CD4-positive, alpha-beta T cell treated with Interferon alpha-2 for 1 hour (primary cell): ENCODE measurements at regions not wholly inside any gene's neighbourhood (a gene's known extent, or its start where the extent isn't known, plus 50 kb on each side); places are given as distances from the start of the nearest gene placed in this dataset.

Experiments
- DNase-seq, 2 donors: peaks; one replicate each; pipeline ENCODE4 v3.0.0-alpha.2; 2020 to 2022

- no peak for DNase-seq
These were observed 313.2 kb downstream of the AHR start for GRCh38 chr7:17611611-17612010.

GRCh38 chr7:17613338-17614041 lies 315.0 kb downstream of the AHR start:
- no peak for DNase-seq

- DNase-seq: no peak
These were observed 318.9 kb downstream of the AHR start for GRCh38 chr7:17617380-17617779.

GRCh38 chr7:17617857-17618651 lies 319.6 kb downstream of the AHR start:
- no peak for DNase-seq

GRCh38 chr7:17618652-17618974 lies 320.2 kb downstream of the AHR start:
- DNase-seq: no peak

GRCh38 chr7:17619196-17619818 lies 320.9 kb downstream of the AHR start:
- DNase-seq: no peak

GRCh38 chr7:17620566-17620965 lies 319.7 kb downstream of the SNX13 start:
- DNase-seq: no peak

GRCh38 chr7:17622451-17622850 lies 317.8 kb downstream of the SNX13 start:
- DNase-seq: no peak

GRCh38 chr7:17623546-17624185 lies 316.6 kb downstream of the SNX13 start:
- no peak for DNase-seq

- DNase-seq: no peak
These were observed 315.9 kb downstream of the SNX13 start for GRCh38 chr7:17624379-17624778.

GRCh38 chr7:17625043-17625442 lies 315.3 kb downstream of the SNX13 start:
- DNase-seq: no peak

- DNase-seq: no peak
These were observed 314.1 kb downstream of the SNX13 start for GRCh38 chr7:17626235-17626634.

GRCh38 chr7:17631061-17631460 lies 309.2 kb downstream of the SNX13 start:
- DNase-seq: no peak

- no peak for DNase-seq
These were observed 307.9 kb downstream of the SNX13 start for GRCh38 chr7:17632384-17632783.

- no peak for DNase-seq
These were observed 307.2 kb downstream of the SNX13 start for GRCh38 chr7:17633067-17633466.

GRCh38 chr7:17638727-17639126 lies 301.6 kb downstream of the SNX13 start:
- no peak for DNase-seq

- DNase-seq: peak in 1 of 2 donors; percentile 41
These were observed 299.4 kb downstream of the SNX13 start for GRCh38 chr7:17640730-17641377.

- no peak for DNase-seq
These were observed 294.8 kb downstream of the SNX13 start for GRCh38 chr7:17645500-17645899.

GRCh38 chr7:17646253-17646956 lies 293.9 kb downstream of the SNX13 start:
- no peak for DNase-seq

- no peak for DNase-seq
These were observed 289.0 kb downstream of the SNX13 start for GRCh38 chr7:17651341-17651740.

GRCh38 chr7:17651863-17652385 lies 288.4 kb downstream of the SNX13 start:
- no peak for DNase-seq

- no peak for DNase-seq
These were observed 285.4 kb downstream of the SNX13 start for GRCh38 chr7:17654940-17655339.
